ENCODE measurements at regions not wholly inside any gene's neighbourhood (a gene's known extent, or its start where the extent isn't known, plus 50 kb on each side); places are given as distances from the start of the nearest gene placed in this dataset.

DNA sequence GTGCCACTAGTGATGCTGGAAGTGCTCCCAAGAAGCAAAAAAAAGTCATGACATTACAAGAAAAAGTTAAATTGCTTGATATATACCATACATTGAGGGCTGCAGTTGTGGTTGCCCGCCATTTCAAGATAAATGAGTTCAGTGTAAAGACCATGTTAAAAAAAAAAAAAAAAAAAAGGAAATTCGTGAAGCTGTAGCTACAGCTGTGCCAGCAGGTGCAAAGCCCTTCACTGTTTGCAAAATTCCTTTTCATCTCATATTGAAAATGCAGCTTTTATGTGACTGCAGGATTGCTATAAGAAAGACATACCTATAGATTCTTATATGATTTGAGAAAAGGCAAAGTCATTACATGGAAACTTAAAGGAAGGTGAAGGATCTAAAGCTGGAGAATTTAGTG lies 179.6 kb upstream of the POU5F2 start:
- BruUV-seq (replicated peaks): no TSS peak
- no peaks in the 10 kb centered on the region for H3K79me2 ChIP-seq (ENCODE audit: control insufficient read depth, insufficient read depth, low read length)
- no peaks in the 10 kb centered on the region for H3K9me3 ChIP-seq (replicated peaks; ENCODE audit: control insufficient read depth, insufficient read depth, low read length)
- ChIA-PET CTCF (interaction anchor here (1.6 kb wide), 1 partner anchor 26 kb away, joined by 6 read pairs; no protein-coding TSS in a partner anchor), POLR2A (interaction anchor here (0.6 kb wide), 1 partner anchor 23 kb away, joined by 3 read pairs; no protein-coding TSS in a partner anchor)
- no peaks in the 10 kb centered on the region for H4K20me1 ChIP-seq (replicated peaks; ENCODE audit: control insufficient read depth, extremely low read depth, insufficient read depth, low read length)
- no peaks in the 10 kb centered on the region for H3K9me1 ChIP-seq (replicated peaks; ENCODE audit: control insufficient read depth, extremely low read depth, insufficient read depth, low read length)
- no peak for TF ChIP-seq FOS (IDR thresholded peaks at IDR 0.05; ENCODE audit: borderline replicate concordance, insufficient read depth, low read length)
- no peak for TF ChIP-seq JUN (IDR thresholded peaks at IDR 0.05; ENCODE audit: borderline replicate concordance, insufficient read depth, insufficient read length, low read depth)
- TF ChIP-seq, protein P1, sequence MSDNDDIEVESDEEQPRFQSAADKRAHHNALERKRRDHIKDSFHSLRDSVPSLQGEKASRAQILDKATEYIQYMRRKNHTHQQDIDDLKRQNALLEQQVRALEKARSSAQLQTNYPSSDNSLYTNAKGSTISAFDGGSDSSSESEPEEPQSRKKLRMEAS (IDR thresholded peaks at IDR 0.05; ENCODE audit: insufficient read depth, insufficient read length): no peak
- TF ChIP-seq POLR2AphosphoS5 (IDR thresholded peaks at IDR 0.05; ENCODE audit: insufficient read depth, low read depth, low read length): no peak
- TF ChIP-seq, protein P2, sequence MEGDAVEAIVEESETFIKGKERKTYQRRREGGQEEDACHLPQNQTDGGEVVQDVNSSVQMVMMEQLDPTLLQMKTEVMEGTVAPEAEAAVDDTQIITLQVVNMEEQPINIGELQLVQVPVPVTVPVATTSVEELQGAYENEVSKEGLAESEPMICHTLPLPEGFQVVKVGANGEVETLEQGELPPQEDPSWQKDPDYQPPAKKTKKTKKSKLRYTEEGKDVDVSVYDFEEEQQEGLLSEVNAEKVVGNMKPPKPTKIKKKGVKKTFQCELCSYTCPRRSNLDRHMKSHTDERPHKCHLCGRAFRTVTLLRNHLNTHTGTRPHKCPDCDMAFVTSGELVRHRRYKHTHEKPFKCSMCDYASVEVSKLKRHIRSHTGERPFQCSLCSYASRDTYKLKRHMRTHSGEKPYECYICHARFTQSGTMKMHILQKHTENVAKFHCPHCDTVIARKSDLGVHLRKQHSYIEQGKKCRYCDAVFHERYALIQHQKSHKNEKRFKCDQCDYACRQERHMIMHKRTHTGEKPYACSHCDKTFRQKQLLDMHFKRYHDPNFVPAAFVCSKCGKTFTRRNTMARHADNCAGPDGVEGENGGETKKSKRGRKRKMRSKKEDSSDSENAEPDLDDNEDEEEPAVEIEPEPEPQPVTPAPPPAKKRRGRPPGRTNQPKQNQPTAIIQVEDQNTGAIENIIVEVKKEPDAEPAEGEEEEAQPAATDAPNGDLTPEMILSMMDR (IDR thresholded peaks at IDR 0.05; ENCODE audit: extremely low read depth in 1 of 2, insufficient read depth in 1 of 2, low read depth in 1 of 2, low read length in 2 of 2): no peak
- no peak for TF ChIP-seq POLR2A (IDR thresholded peaks at IDR 0.05; ENCODE audit: low read depth, low read length)
- TF ChIP-seq MYC (IDR thresholded peaks at IDR 0.05; ENCODE audit: low read depth, low read length): no peak
- no peak for TF ChIP-seq GATA2 (IDR thresholded peaks at IDR 0.05; ENCODE audit: insufficient read depth, insufficient read length, low read depth, low read length)
- no peak for TF ChIP-seq EZH2 (IDR thresholded peaks at IDR 0.05; ENCODE audit: borderline replicate concordance, low read depth, low read length, severe bottlenecking)
- H3K4me3 ChIP-seq (replicated peaks in 1 of 3; ENCODE audit: insufficient read depth in 1 of 3, low read depth in 1 of 3, low read length in 3 of 3): no peak overlapping the region
- DNase-seq (ENCODE audit: low read depth, low spot score): no peak
- H3K4me1 ChIP-seq (ENCODE audit: control insufficient read depth, extremely low read depth, insufficient read depth, low read length): peaks cover 9% of the 10 kb centered on the region
- H3K4me2 ChIP-seq (ENCODE audit: insufficient read depth, low read length): no peak overlapping the region
- H3K27me3 ChIP-seq (ENCODE audit: control insufficient read depth in 2 of 2, insufficient read depth in 2 of 2, low read length in 2 of 2): no peaks in the 10 kb centered on the region
- no peak overlapping the region for H2AFZ ChIP-seq (ENCODE audit: low read depth, low read length)
- no peak overlapping the region for H3K9ac ChIP-seq (replicated peaks; ENCODE audit: extremely low read depth, insufficient read depth, low read length)
- dilution Hi-C loops (cut with MboI; ENCODE audit: extremely low pct_ligation_motif_present, low sequenced_read_pairs) (no loop called here), intact Hi-C loops (cut with micrococcal nuclease) (no loop called here)
- no peaks in the 10 kb centered on the region for H3K36me3 ChIP-seq (ENCODE audit: control insufficient read depth in 2 of 2, extremely low read depth in 1 of 2, insufficient read depth in 2 of 2, low read length in 2 of 2)
- FAIRE-seq: no peak
- no peak overlapping the region for H3K27ac ChIP-seq (ENCODE audit: insufficient read depth, low read depth, low read length)

Data from endothelial cell of umbilical vein (primary cell).